GM18907 (cell line): ENCODE measurements at regions not wholly inside any gene's neighbourhood (a gene's known extent, or its start where the extent isn't known, plus 50 kb on each side); places are given as distances from the start of the nearest gene placed in this dataset.

ENCODE experiments used
- ATAC-seq: cut with Tn5 transposase; IDR thresholded peaks from one replicate; pipeline ENCODE4 v1.9.1; 2021; ENCODE audit warnings: mild to moderate bottlenecking, moderate library complexity; ENCODE audit not compliant: unreplicated experiment

DNA sequence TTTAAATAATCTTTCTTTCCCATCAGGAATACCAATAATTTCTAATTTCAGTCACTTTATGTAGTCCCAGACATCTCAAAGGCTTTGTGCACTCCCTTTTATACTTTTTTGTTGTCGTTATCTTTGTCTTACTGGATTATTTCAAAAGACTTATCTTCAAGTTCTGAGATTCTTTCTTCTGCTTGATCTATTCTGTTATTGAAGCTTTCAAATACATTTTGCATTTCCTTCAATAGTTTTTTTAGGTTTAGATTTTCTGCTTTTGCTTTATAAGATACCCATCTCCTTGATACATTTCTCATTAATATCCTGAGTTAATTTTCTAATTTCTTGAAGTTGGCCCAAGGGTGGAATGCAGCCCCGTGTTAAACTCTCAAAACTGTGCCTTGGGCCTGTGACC, 432.4 kb downstream of the RIT2 start:
- ATAC-seq = no peak

GRCh38 chr18:42689310-42689709, 426.2 kb downstream of the RIT2 start:
- ATAC-seq = no peak
